ENCODE measurements at regions not wholly inside any gene's neighbourhood (a gene's known extent, or its start where the extent isn't known, plus 50 kb on each side); places are given as distances from the start of the nearest gene placed in this dataset.
"Not testable (repeated sequence)": the region's sequence is repeated elsewhere in the genome, so short reads cannot be mapped to it uniquely, and the experiment has no call there.

- H3K27me3 Mint-ChIP-seq (ENCODE audit: low read depth), result no peaks in the 10 kb centered on the region
- no peaks in the 10 kb centered on the region for H3K36me3 Mint-ChIP-seq (ENCODE audit: low read depth)
- no peak for DNase-seq (ENCODE audit: low spot score)
- no peak overlapping the region for H3K4me3 Mint-ChIP-seq
- H3K4me1 Mint-ChIP-seq (ENCODE audit: low read depth), result no peaks in the 10 kb centered on the region
- no peak overlapping the region for H3K27ac Mint-ChIP-seq
- H3K9me3 Mint-ChIP-seq, result no peaks in the 10 kb centered on the region
Observed at GRCh38 chr9:82894961-82895821, 167.8 kb downstream of the RASEF start.

GRCh38 chr9:82895822-82896110 lies 167.2 kb downstream of the RASEF start:
- Mint-ChIP-seq H3K27ac (no peak overlapping the region), H3K9me3 (no peaks in the 10 kb centered on the region), H3K4me1 (ENCODE audit: low read depth) (no peaks in the 10 kb centered on the region), H3K36me3 (ENCODE audit: low read depth) (no peaks in the 10 kb centered on the region), H3K27me3 (ENCODE audit: low read depth) (no peaks in the 10 kb centered on the region), H3K4me3 (no peak overlapping the region)
- no peak for DNase-seq (ENCODE audit: low spot score)

GRCh38 chr9:82903503-82903902 lies 159.4 kb downstream of the RASEF start:
- H3K36me3 Mint-ChIP-seq (ENCODE audit: low read depth), result no peaks in the 10 kb centered on the region
- DNase-seq (ENCODE audit: low spot score), result no peak
- H3K27ac Mint-ChIP-seq, result no peak overlapping the region

GRCh38 chr9:82911996-82912395 lies 150.9 kb downstream of the RASEF start:
- DNase-seq (ENCODE audit: low spot score), result no peak
- Mint-ChIP-seq H3K36me3 (ENCODE audit: low read depth) (no peaks in the 10 kb centered on the region), H3K27me3 (ENCODE audit: low read depth) (no peaks in the 10 kb centered on the region), H3K4me1 (ENCODE audit: low read depth) (no peaks in the 10 kb centered on the region), H3K4me3 (no peak overlapping the region), H3K9me3 (peaks cover 22% of the 10 kb centered on the region), H3K27ac (no peak overlapping the region)

More at GRCh38 chr9:82903503-82903902, 159.4 kb downstream of the RASEF start:
- no peaks in the 10 kb centered on the region for H3K9me3 Mint-ChIP-seq
- H3K4me1 Mint-ChIP-seq (ENCODE audit: low read depth), result no peaks in the 10 kb centered on the region
- H3K4me3 Mint-ChIP-seq, result no peak overlapping the region
- no peaks in the 10 kb centered on the region for H3K27me3 Mint-ChIP-seq (ENCODE audit: low read depth)

- H3K27me3 Mint-ChIP-seq (ENCODE audit: low read depth), result no peaks in the 10 kb centered on the region
- H3K36me3 Mint-ChIP-seq (ENCODE audit: low read depth), result no peaks in the 10 kb centered on the region
- H3K27ac Mint-ChIP-seq, result no peak overlapping the region
- no peaks in the 10 kb centered on the region for H3K4me1 Mint-ChIP-seq (ENCODE audit: low read depth)
- no peak overlapping the region for H3K4me3 Mint-ChIP-seq
- H3K9me3 Mint-ChIP-seq, result peaks cover 25% of the 10 kb centered on the region
- no peak for DNase-seq (ENCODE audit: low spot score)
Observed at GRCh38 chr9:82912645-82913044, 150.3 kb downstream of the RASEF start.

- not testable (repeated sequence) for H3K27me3 Mint-ChIP-seq (ENCODE audit: low read depth); H3K36me3 Mint-ChIP-seq (ENCODE audit: low read depth); H3K4me3 Mint-ChIP-seq; H3K4me1 Mint-ChIP-seq (ENCODE audit: low read depth); DNase-seq (ENCODE audit: low spot score); H3K27ac Mint-ChIP-seq
- peaks cover 25% of the 10 kb centered on the region for H3K9me3 Mint-ChIP-seq
Observed at GRCh38 chr9:82916238-82916637, 146.7 kb downstream of the RASEF start.

- H3K27ac Mint-ChIP-seq, result no peak overlapping the region
- H3K9me3 Mint-ChIP-seq, result peaks cover 21% of the 10 kb centered on the region
Observed at GRCh38 chr9:82920154-82920553, 142.8 kb downstream of the RASEF start.

GRCh38 chr9:82922686-82923085 lies 140.3 kb downstream of the RASEF start:
- Mint-ChIP-seq H3K27ac (no peak overlapping the region), H3K27me3 (ENCODE audit: low read depth) (no peaks in the 10 kb centered on the region), H3K4me3 (no peak overlapping the region), H3K9me3 (no peaks in the 10 kb centered on the region), H3K4me1 (ENCODE audit: low read depth) (no peaks in the 10 kb centered on the region), H3K36me3 (ENCODE audit: low read depth) (no peaks in the 10 kb centered on the region)
- DNase-seq (ENCODE audit: low spot score), result no peak

More at GRCh38 chr9:82920154-82920553, 142.8 kb downstream of the RASEF start:
- Mint-ChIP-seq H3K36me3 (ENCODE audit: low read depth) (no peaks in the 10 kb centered on the region), H3K4me3 (no peak overlapping the region), H3K27me3 (ENCODE audit: low read depth) (no peaks in the 10 kb centered on the region), H3K4me1 (ENCODE audit: low read depth) (no peaks in the 10 kb centered on the region)
- no peak for DNase-seq (ENCODE audit: low spot score)

GRCh38 chr9:82923092-82923911 lies 139.6 kb downstream of the RASEF start:
- no peaks in the 10 kb centered on the region for H3K9me3 Mint-ChIP-seq
- DNase-seq (ENCODE audit: low spot score), result no peak
- H3K27me3 Mint-ChIP-seq (ENCODE audit: low read depth), result no peaks in the 10 kb centered on the region
- no peaks in the 10 kb centered on the region for H3K4me1 Mint-ChIP-seq (ENCODE audit: low read depth)
- H3K27ac Mint-ChIP-seq, result no peak overlapping the region
- no peak overlapping the region for H3K4me3 Mint-ChIP-seq
- no peaks in the 10 kb centered on the region for H3K36me3 Mint-ChIP-seq (ENCODE audit: low read depth)

GRCh38 chr9:82923912-82924605 lies 138.9 kb downstream of the RASEF start:
- Mint-ChIP-seq H3K27ac (no peak overlapping the region), H3K9me3 (no peaks in the 10 kb centered on the region), H3K4me1 (ENCODE audit: low read depth) (no peaks in the 10 kb centered on the region), H3K27me3 (ENCODE audit: low read depth) (no peaks in the 10 kb centered on the region), H3K4me3 (no peak overlapping the region), H3K36me3 (ENCODE audit: low read depth) (no peaks in the 10 kb centered on the region)
- DNase-seq (ENCODE audit: low spot score), result no peak
